Endothelial cell of umbilical vein (primary cell): ENCODE measurements at regions not wholly inside any gene's neighbourhood (a gene's known extent, or its start where the extent isn't known, plus 50 kb on each side); places are given as distances from the start of the nearest gene placed in this dataset.

Experiments used
- BruUV-seq: library from RNA; stranded (reverse); fragments of 400-500 nt; replicated peaks from 2 replicates; lab custom pipeline; 2021; lab: Mats Ljungman, UMichigan
- CTCF ChIA-PET: fragments of 300-600, 350-600 bp; sonication (Branson Sonifier 250); formaldehyde crosslinking; loops from one replicate; lab custom pipeline; 2021; ENCODE audit warnings: antibody characterized with exemption, inconsistent platforms; lab: Charles Lee
- POLR2A ChIA-PET: fragments of 300-600, 350-600 bp; sonication (Branson Sonifier 250); formaldehyde crosslinking; loops from one replicate; lab custom pipeline; 2021; ENCODE audit warnings: antibody characterized with exemption, inconsistent platforms; lab: Charles Lee
- DNase-seq: peaks from one replicate; pipeline ENCODE4 v3.0.0-alpha.2; 2011; ENCODE audit warnings: low read depth, low spot score
- FAIRE-seq: peaks from 2 replicates; lab custom pipeline; 2011; peaks lifted over from hg19 to GRCh38; lab: Jason Lieb, UNC
- H2AFZ ChIP-seq: 2 replicates; pipeline ENCODE4 v1.6.0; 2012; ENCODE audit warnings: low read depth, low read length, control low read depth, inconsistent platforms
- H3K27ac ChIP-seq: 2 replicates; pipeline ENCODE4 v1.5.1; 2011; ENCODE audit warnings: low read depth, mild to moderate bottlenecking, control low read depth, low read length, moderate library complexity; ENCODE audit not compliant: insufficient read depth
- H3K27me3 ChIP-seq, 2 experiments: 2 replicates each; pipeline versions ENCODE4 v1.6.0 to v1.6.1; 2011; ENCODE audit warnings: low read length in 2 of 2, mixed read lengths in 1 of 2; ENCODE audit not compliant: control insufficient read depth in 2 of 2, insufficient read depth in 2 of 2
- H3K36me3 ChIP-seq, 2 experiments: 2 replicates in 1 of 2; 3 replicates in 1 of 2; pipeline ENCODE4 v1.5.1; 2011; ENCODE audit warnings: low read length in 2 of 2, mild to moderate bottlenecking in 1 of 2, moderate library complexity in 1 of 2; ENCODE audit not compliant: control insufficient read depth in 2 of 2, insufficient read depth in 2 of 2; ENCODE audit errors: extremely low read depth in 1 of 2
- H3K4me1 ChIP-seq: 3 replicates; pipeline ENCODE4 v1.5.1; 2011; ENCODE audit warnings: mild to moderate bottlenecking, low read length; ENCODE audit not compliant: control insufficient read depth, insufficient read depth; ENCODE audit errors: extremely low read depth
- H3K4me2 ChIP-seq: 2 replicates; pipeline ENCODE4 v1.6.1; 2011; ENCODE audit warnings: low read length, control low read depth, mixed read lengths; ENCODE audit not compliant: insufficient read depth
- H3K4me3 ChIP-seq, 3 experiments: fragments of 200-600 bp in 1 of 3; sonication (generic), shearing (Covaris generic) in 1 of 3; replicated peaks in 1 of 3; 2 replicates each; pipeline ENCODE4 v1.5.1; 2011 to 2016; ENCODE audit warnings: control low read depth in 3 of 3, low read length in 3 of 3, mild to moderate bottlenecking in 2 of 3, inconsistent platforms in 1 of 3, low read depth in 1 of 3, moderate library complexity in 1 of 3; ENCODE audit not compliant: insufficient read depth in 1 of 3
- H3K79me2 ChIP-seq: 2 replicates; pipeline ENCODE4 v1.6.0; 2012; ENCODE audit warnings: low read length, inconsistent platforms; ENCODE audit not compliant: control insufficient read depth, insufficient read depth
- H3K9ac ChIP-seq: replicated peaks from 2 replicates; pipeline ENCODE3; 2011; ENCODE audit warnings: low read length, control low read depth; ENCODE audit not compliant: insufficient read depth; ENCODE audit errors: extremely low read depth
- H3K9me1 ChIP-seq: replicated peaks from 3 replicates; pipeline ENCODE4 v1.6.0; 2011; ENCODE audit warnings: mild to moderate bottlenecking, low read length; ENCODE audit not compliant: control insufficient read depth, insufficient read depth; ENCODE audit errors: extremely low read depth
- H3K9me3 ChIP-seq: replicated peaks from 2 replicates; pipeline ENCODE4 v1.5.1; 2012; ENCODE audit warnings: low read length, inconsistent platforms; ENCODE audit not compliant: control insufficient read depth, insufficient read depth
- H4K20me1 ChIP-seq: replicated peaks from 2 replicates; pipeline ENCODE3; 2011; ENCODE audit warnings: mild to moderate bottlenecking, low read length; ENCODE audit not compliant: control insufficient read depth, insufficient read depth; ENCODE audit errors: extremely low read depth
- EZH2 ChIP-seq: IDR thresholded peaks from 2 replicates; pipeline ENCODE4 v1.6.1; 2012; ENCODE audit warnings: borderline replicate concordance, low read depth, mild to moderate bottlenecking, moderate library complexity, low read length, inconsistent platforms; ENCODE audit not compliant: severe bottlenecking
- FOS ChIP-seq: IDR thresholded peaks from 2 replicates; pipeline ENCODE4 v1.6.1; 2011; ENCODE audit warnings: mild to moderate bottlenecking, low read length, moderate library complexity, borderline replicate concordance; ENCODE audit not compliant: insufficient read depth
- GATA2 ChIP-seq: IDR thresholded peaks from 2 replicates; pipeline ENCODE4 v1.7.0; 2011; ENCODE audit warnings: low read depth, mild to moderate bottlenecking, moderate library complexity, mixed read lengths, low read length; ENCODE audit not compliant: insufficient read length, insufficient read depth
- JUN ChIP-seq: IDR thresholded peaks from 2 replicates; pipeline ENCODE4 v1.6.1; 2011; ENCODE audit warnings: borderline replicate concordance, low read depth; ENCODE audit not compliant: insufficient read length, insufficient read depth
- MYC ChIP-seq: IDR thresholded peaks from one replicate; pipeline ENCODE4 v1.6.1; 2011; ENCODE audit warnings: mild to moderate bottlenecking, low read depth, low read length
- POLR2A ChIP-seq: IDR thresholded peaks from 2 replicates; pipeline ENCODE4 v1.6.1; 2012; ENCODE audit warnings: low read depth, mild to moderate bottlenecking, control low read depth, low read length
- POLR2AphosphoS5 ChIP-seq: IDR thresholded peaks from 2 replicates; pipeline ENCODE4 v1.6.1; 2012; ENCODE audit warnings: low read depth, mild to moderate bottlenecking, control low read depth, low read length, moderate library complexity; ENCODE audit not compliant: insufficient read depth
- dilution Hi-C: fragments of 300-500 bp; cut with MboI; formaldehyde crosslinking; loops from one replicate; pipeline ENCODE4 v1.15.0; 2019; ENCODE audit warnings: low sequenced_read_pairs; ENCODE audit not compliant: extremely low pct_ligation_motif_present
- intact Hi-C: fragments of 100-400 bp; cut with micrococcal nuclease; formaldehyde crosslinking; loops from one replicate; pipeline ENCODE4 v1.10.0; 2022
- TF ChIP-seq, protein P1 (sequence below), 2 donors: IDR thresholded peaks; 1 replicate in 1 of 2; 2 replicates in 1 of 2; pipeline ENCODE4 v1.5.1; 2011; ENCODE audit warnings: low read length in 2 of 2, mild to moderate bottlenecking in 2 of 2, moderate library complexity in 2 of 2, control low read depth in 1 of 2, inconsistent platforms in 1 of 2, low read depth in 1 of 2; ENCODE audit not compliant: insufficient read depth in 1 of 2; ENCODE audit errors: extremely low read depth in 1 of 2
- TF ChIP-seq, protein P2 (sequence below): IDR thresholded peaks from 2 replicates; pipeline ENCODE4 v1.6.1; 2011; ENCODE audit not compliant: insufficient read depth, insufficient read length

DNA sequence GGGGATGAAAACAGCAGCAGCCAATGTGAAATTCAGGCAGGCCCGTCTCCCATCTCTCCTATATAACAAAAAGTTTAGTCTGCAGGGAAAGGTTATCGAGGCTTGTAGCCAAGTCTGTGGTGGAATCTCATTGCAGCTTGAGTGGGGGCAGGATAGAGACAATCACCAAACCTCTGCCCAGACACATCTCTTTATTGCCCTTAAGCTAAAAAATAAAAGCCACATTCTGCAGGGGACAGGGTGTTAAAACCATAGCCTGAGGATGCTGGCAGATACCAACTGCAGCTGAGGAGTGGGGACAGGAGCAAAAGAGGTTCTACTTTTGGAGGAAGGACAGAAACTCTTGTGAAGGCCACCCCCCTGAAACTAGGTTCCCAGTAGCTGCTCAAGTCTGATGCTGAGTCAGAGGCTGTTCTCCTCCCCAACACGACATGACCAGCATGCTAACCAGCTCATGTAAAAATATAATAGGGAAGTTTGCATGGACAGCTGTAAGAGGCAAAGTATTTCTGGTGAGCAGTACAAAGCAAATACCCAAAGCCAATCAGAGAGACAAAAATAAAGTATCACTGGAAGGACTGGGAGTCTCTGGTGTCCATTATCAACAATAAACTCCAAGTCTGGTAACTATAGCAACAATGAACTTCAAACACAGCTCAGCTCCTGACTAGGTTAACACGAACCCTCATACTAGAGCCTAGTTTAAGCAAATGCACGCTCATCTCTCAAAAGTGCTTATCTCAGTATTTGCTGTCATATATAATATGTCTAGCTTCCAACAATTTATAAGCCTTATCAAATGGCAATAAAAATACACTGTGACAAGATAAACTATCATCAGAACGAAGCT, 362.2 kb upstream of the SLCO3A1 start:
- H3K27ac ChIP-seq = no peak overlapping the region
- no peak overlapping the region for H3K4me3 ChIP-seq
- H3K9me3 ChIP-seq = no peaks in the 10 kb centered on the region
- ChIA-PET CTCF (no interaction called here), POLR2A (no interaction called here)
- dilution Hi-C loops = no loop called here
- intact Hi-C loops = no loop called here
- no peaks in the 10 kb centered on the region for H4K20me1 ChIP-seq
- no peak overlapping the region for H3K4me2 ChIP-seq
- no peaks in the 10 kb centered on the region for H3K4me1 ChIP-seq
- H2AFZ ChIP-seq = no peak overlapping the region
- H3K9ac ChIP-seq = no peak overlapping the region
- no TSS peak for BruUV-seq
- no peaks in the 10 kb centered on the region for H3K9me1 ChIP-seq
- FAIRE-seq (no peak), DNase-seq (no peak)
- no peaks in the 10 kb centered on the region for H3K79me2 ChIP-seq
- H3K36me3 ChIP-seq = no peaks in the 10 kb centered on the region
- TF ChIP-seq, protein P1, sequence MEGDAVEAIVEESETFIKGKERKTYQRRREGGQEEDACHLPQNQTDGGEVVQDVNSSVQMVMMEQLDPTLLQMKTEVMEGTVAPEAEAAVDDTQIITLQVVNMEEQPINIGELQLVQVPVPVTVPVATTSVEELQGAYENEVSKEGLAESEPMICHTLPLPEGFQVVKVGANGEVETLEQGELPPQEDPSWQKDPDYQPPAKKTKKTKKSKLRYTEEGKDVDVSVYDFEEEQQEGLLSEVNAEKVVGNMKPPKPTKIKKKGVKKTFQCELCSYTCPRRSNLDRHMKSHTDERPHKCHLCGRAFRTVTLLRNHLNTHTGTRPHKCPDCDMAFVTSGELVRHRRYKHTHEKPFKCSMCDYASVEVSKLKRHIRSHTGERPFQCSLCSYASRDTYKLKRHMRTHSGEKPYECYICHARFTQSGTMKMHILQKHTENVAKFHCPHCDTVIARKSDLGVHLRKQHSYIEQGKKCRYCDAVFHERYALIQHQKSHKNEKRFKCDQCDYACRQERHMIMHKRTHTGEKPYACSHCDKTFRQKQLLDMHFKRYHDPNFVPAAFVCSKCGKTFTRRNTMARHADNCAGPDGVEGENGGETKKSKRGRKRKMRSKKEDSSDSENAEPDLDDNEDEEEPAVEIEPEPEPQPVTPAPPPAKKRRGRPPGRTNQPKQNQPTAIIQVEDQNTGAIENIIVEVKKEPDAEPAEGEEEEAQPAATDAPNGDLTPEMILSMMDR (IDR thresholded peaks at IDR 0.05; ENCODE audit: extremely low read depth in 1 of 2, insufficient read depth in 1 of 2, low read depth in 1 of 2, low read length in 2 of 2) = no peak
- TF ChIP-seq JUN (no peak), EZH2 (no peak), MYC (no peak), POLR2AphosphoS5 (no peak), FOS (no peak), GATA2 (no peak), POLR2A (no peak)
- TF ChIP-seq, protein P2, sequence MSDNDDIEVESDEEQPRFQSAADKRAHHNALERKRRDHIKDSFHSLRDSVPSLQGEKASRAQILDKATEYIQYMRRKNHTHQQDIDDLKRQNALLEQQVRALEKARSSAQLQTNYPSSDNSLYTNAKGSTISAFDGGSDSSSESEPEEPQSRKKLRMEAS = no peak
- H3K27me3 ChIP-seq = no peaks in the 10 kb centered on the region
